H1 (cell line): ENCODE measurements at regions not wholly inside any gene's neighbourhood (a gene's known extent, or its start where the extent isn't known, plus 50 kb on each side); places are given as distances from the start of the nearest gene placed in this dataset.

Source experiments
- CTCF ChIA-PET: fragments of 300-600 bp; sonication (Branson Sonifier 250); formaldehyde crosslinking; loops from one replicate; lab custom pipeline; 2021; ENCODE audit not compliant: partially characterized antibody; lab: Charles Lee
- POLR2A ChIA-PET: fragments of 300-600 bp; sonication (Branson Sonifier 250); formaldehyde crosslinking; loops from one replicate; lab custom pipeline; 2021; ENCODE audit warnings: inconsistent platforms; ENCODE audit not compliant: partially characterized antibody; lab: Charles Lee
- DNase-seq, 2 experiments: peaks; one replicate each; pipeline versions ENCODE4 v3.0.0 to v3.0.0-alpha.2; 2010 to 2022; ENCODE audit warnings: low spot score in 2 of 2, low read depth in 1 of 2, mixed read lengths in 1 of 2
- FAIRE-seq: peaks from 2 replicates; lab custom pipeline; 2011; peaks lifted over from hg19 to GRCh38; lab: Jason Lieb, UNC
- H2AFZ ChIP-seq: 2 replicates; pipeline ENCODE4 v1.8.1; 2012; ENCODE audit warnings: low read length, inconsistent platforms
- H2AK5ac ChIP-seq: 2 replicates; pipeline ENCODE4 v1.6.1; 2013; ENCODE audit warnings: low read depth, low read length
- H2BK120ac ChIP-seq: replicated peaks from 2 replicates; pipeline ENCODE3; 2013; ENCODE audit warnings: low read depth, low read length, inconsistent platforms
- H2BK12ac ChIP-seq: 2 replicates; pipeline ENCODE4 v1.6.1; 2013; ENCODE audit warnings: low read depth, low read length
- H2BK15ac ChIP-seq: 2 replicates; pipeline ENCODE4 v1.6.1; 2013; ENCODE audit warnings: low read length
- H2BK20ac ChIP-seq: 2 replicates; pipeline ENCODE4 v1.6.1; 2013; ENCODE audit warnings: low read length
- H2BK5ac ChIP-seq: 2 replicates; pipeline ENCODE4 v1.6.1; 2013; ENCODE audit warnings: low read depth, low read length
- H3K14ac ChIP-seq: 2 replicates; pipeline ENCODE4 v1.6.1; 2013; ENCODE audit warnings: inconsistent platforms; ENCODE audit not compliant: insufficient read length
- H3K18ac ChIP-seq: 2 replicates; pipeline ENCODE4 v1.6.1; 2013; ENCODE audit warnings: low read length; ENCODE audit errors: extremely low read depth
- H3K23ac ChIP-seq: 2 replicates; pipeline ENCODE4 v1.6.1; 2013; ENCODE audit warnings: inconsistent platforms; ENCODE audit not compliant: insufficient read length
- H3K23me2 ChIP-seq: 2 replicates; pipeline ENCODE4 v1.6.1; 2013; ENCODE audit warnings: low read depth, low read length
- H3K27ac ChIP-seq: 2 replicates; pipeline ENCODE4 v1.6.1; 2011; ENCODE audit warnings: low read depth, low read length, inconsistent platforms
- H3K27me3 ChIP-seq, 4 experiments: replicated peaks in 1 of 4; 1 replicate in 1 of 4; 2 replicates in 3 of 4; pipeline versions ENCODE4 v1.6.1 to v1.8.1; 2011 to 2013; ENCODE audit warnings: low read length in 3 of 4, mild to moderate bottlenecking in 3 of 4, inconsistent platforms in 2 of 4, mixed read lengths in 2 of 4, moderate library complexity in 1 of 4; ENCODE audit not compliant: control insufficient read depth in 3 of 4, insufficient read depth in 3 of 4; ENCODE audit errors: extremely low read depth in 1 of 4
- H3K36me3 ChIP-seq, 4 experiments: 2 replicates each; pipeline versions ENCODE4 v1.6.1 to v1.8.1; 2011 to 2013; ENCODE audit warnings: mild to moderate bottlenecking in 4 of 4, low read length in 3 of 4, moderate library complexity in 2 of 4, control low read depth in 1 of 4, inconsistent platforms in 1 of 4; ENCODE audit not compliant: insufficient read depth in 4 of 4, control insufficient read depth in 2 of 4
- H3K4ac ChIP-seq: replicated peaks from 2 replicates; pipeline ENCODE3; 2013; ENCODE audit warnings: low read length, low read depth, mixed read lengths, inconsistent platforms; ENCODE audit not compliant: insufficient read length
- H3K4me1 ChIP-seq, 4 experiments: replicated peaks in 1 of 4; 1 replicate in 1 of 4; 2 replicates in 3 of 4; pipeline versions ENCODE4 v1.6.1 to v1.8.1; 2011 to 2013; ENCODE audit warnings: low read length in 3 of 4, inconsistent platforms in 2 of 4, mixed read lengths in 1 of 4; ENCODE audit not compliant: insufficient read depth in 4 of 4, control insufficient read depth in 3 of 4
- H3K4me2 ChIP-seq, 2 experiments: 2 replicates each; pipeline versions ENCODE4 v1.6.1 to v1.8.1; 2011 to 2013; ENCODE audit warnings: low read depth in 2 of 2, low read length in 2 of 2, control low read depth in 1 of 2, inconsistent platforms in 1 of 2, mild to moderate bottlenecking in 1 of 2; ENCODE audit not compliant: insufficient read depth in 1 of 2
- H3K4me3 ChIP-seq, 4 experiments: fragments of 200-600, 300-600 bp in 1 of 4; sonication (generic), shearing (Covaris generic), sonication (Bioruptor Twin) in 1 of 4; 2 replicates each; pipeline versions ENCODE4 v1.5.1 to v1.8.1; 2011 to 2016; ENCODE audit warnings: low read length in 4 of 4, low read depth in 3 of 4, control low read depth in 2 of 4, inconsistent platforms in 2 of 4, mild to moderate bottlenecking in 2 of 4, mixed read lengths in 1 of 4, moderate library complexity in 1 of 4; ENCODE audit not compliant: insufficient read depth in 2 of 4; ENCODE audit errors: extremely low read depth in 1 of 4
- H3K56ac ChIP-seq: replicated peaks from 2 replicates; pipeline ENCODE3; 2013; ENCODE audit warnings: low read depth, mild to moderate bottlenecking, mixed read lengths, low read length, inconsistent platforms; ENCODE audit not compliant: insufficient read length
- H3K79me1 ChIP-seq: 2 replicates; pipeline ENCODE4 v1.6.1; 2013; ENCODE audit warnings: low read depth, low read length, control low read depth
- H3K79me2 ChIP-seq, 2 experiments: 2 replicates each; pipeline versions ENCODE4 v1.6.1 to v1.8.1; 2012 to 2013; ENCODE audit warnings: low read length in 2 of 2, mild to moderate bottlenecking in 2 of 2, inconsistent platforms in 1 of 2; ENCODE audit not compliant: insufficient read depth in 2 of 2, control insufficient read depth in 1 of 2
- H3K9ac ChIP-seq, 4 experiments: replicated peaks in 1 of 4; 1 replicate in 1 of 4; 2 replicates in 3 of 4; pipeline versions ENCODE4 v1.6.1 to v1.8.1; 2011 to 2013; ENCODE audit warnings: low read depth in 3 of 4, low read length in 3 of 4, control low read depth in 2 of 4, mild to moderate bottlenecking in 2 of 4, moderate library complexity in 2 of 4, inconsistent platforms in 1 of 4; ENCODE audit errors: extremely low read depth in 1 of 4
- H3K9me3 ChIP-seq, 2 experiments: 2 replicates each; pipeline versions ENCODE4 v1.6.1 to v1.8.1; 2012 to 2013; ENCODE audit warnings: mild to moderate bottlenecking in 2 of 2, moderate library complexity in 2 of 2, control low read depth in 1 of 2, inconsistent platforms in 1 of 2, low read depth in 1 of 2, low read length in 1 of 2, mixed read lengths in 1 of 2; ENCODE audit not compliant: insufficient read depth in 2 of 2
- H4K20me1 ChIP-seq, 2 experiments: replicated peaks in 1 of 2; 2 replicates each; pipeline versions ENCODE3 to v1.8.1; 2011 to 2013; ENCODE audit warnings: inconsistent platforms in 2 of 2, low read length in 2 of 2, mild to moderate bottlenecking in 1 of 2; ENCODE audit not compliant: insufficient read depth in 2 of 2, control insufficient read depth in 1 of 2
- H4K5ac ChIP-seq: 2 replicates; pipeline ENCODE4 v1.6.1; 2013; ENCODE audit warnings: low read length, low read depth, mixed read lengths, inconsistent platforms; ENCODE audit not compliant: insufficient read length
- H4K8ac ChIP-seq: 2 replicates; pipeline ENCODE4 v1.8.0; 2013; ENCODE audit warnings: mild to moderate bottlenecking, moderate library complexity, low read length, inconsistent platforms; ENCODE audit not compliant: insufficient read depth; ENCODE audit errors: extremely low read depth
- H4K91ac ChIP-seq: replicated peaks from 2 replicates; pipeline ENCODE3; 2013; ENCODE audit warnings: low read length, mixed read lengths, inconsistent platforms; ENCODE audit not compliant: insufficient read length
- JUN ChIP-seq: IDR thresholded peaks from 2 replicates; pipeline ENCODE4 v1.6.1; 2011; ENCODE audit warnings: low read depth, mild to moderate bottlenecking, improper control_type of control experiment, low read length
- KDM4A ChIP-seq: IDR thresholded peaks from one replicate; pipeline ENCODE4 v1.7.1; 2012; ENCODE audit warnings: low read depth, mild to moderate bottlenecking, moderate library complexity, low read length, inconsistent platforms; ENCODE audit not compliant: severe bottlenecking
- RFX5 ChIP-seq: IDR thresholded peaks from 2 replicates; pipeline ENCODE4 v1.6.1; 2011; ENCODE audit warnings: low read depth, low read length, improper control_type of control experiment, borderline replicate concordance
- SIRT6 ChIP-seq: IDR thresholded peaks from one replicate; pipeline ENCODE4 v1.7.1; 2012; ENCODE audit warnings: low read length, inconsistent platforms
- SP4 ChIP-seq: IDR thresholded peaks from 2 replicates; pipeline ENCODE4 v1.6.1; 2012; ENCODE audit warnings: low read length, inconsistent platforms
- TEAD4 ChIP-seq: IDR thresholded peaks from 2 replicates; pipeline ENCODE4 v1.6.1; 2012; ENCODE audit warnings: low read depth, low read length, inconsistent platforms, mixed read lengths
- WGBS, 2 experiments: shearing (Covaris generic) in 1 of 2; methylation state at CpG; one replicate each; pipeline versions ENCODE4 v1.1.6 to v1.1.7; 2013 to 2015; ENCODE audit warnings: low lambda C conversion rate in 2 of 2, mixed read lengths in 2 of 2, inconsistent platforms in 1 of 2, low coverage in 1 of 2, missing lambda C conversion rate in 1 of 2; ENCODE audit not compliant: insufficient replicate concordance in 2 of 2, insufficient coverage in 1 of 2, insufficient read length in 1 of 2; ENCODE audit errors: extremely low coverage in 1 of 2, missing lambda C conversion rate in 1 of 2; 5-methylcytosine and 5-hydroxymethylcytosine counted together
- TF ChIP-seq, protein P1 (sequence below): IDR thresholded peaks from 2 replicates; pipeline ENCODE4 v1.6.1; 2012; ENCODE audit warnings: inconsistent platforms

DNA sequence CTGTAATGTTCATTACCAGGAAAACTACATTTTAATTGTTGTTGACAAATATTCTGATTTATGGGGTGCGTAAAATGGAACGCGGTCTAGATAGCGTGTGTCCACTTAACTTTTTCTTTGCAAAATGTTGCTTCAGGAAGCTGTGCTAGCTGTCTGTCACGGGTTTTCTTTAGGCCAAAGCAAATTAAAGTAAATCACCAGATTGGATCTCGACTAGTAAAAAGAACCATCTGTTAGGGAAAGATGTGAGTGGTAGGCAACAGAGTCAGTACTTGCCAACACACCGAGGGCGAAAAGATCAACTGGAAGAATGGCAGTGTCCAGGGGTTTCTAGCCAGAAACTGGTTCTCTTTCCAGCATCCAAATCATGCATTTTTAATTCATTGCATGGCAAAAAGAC, 404.9 kb upstream of the TMPO start:
- no peak for TF ChIP-seq KDM4A
- TF ChIP-seq, protein P1, sequence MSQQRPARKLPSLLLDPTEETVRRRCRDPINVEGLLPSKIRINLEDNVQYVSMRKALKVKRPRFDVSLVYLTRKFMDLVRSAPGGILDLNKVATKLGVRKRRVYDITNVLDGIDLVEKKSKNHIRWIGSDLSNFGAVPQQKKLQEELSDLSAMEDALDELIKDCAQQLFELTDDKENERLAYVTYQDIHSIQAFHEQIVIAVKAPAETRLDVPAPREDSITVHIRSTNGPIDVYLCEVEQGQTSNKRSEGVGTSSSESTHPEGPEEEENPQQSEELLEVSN, result no peak
- TF ChIP-seq TEAD4, result no peak
- TF ChIP-seq JUN, result no peak
- no peak for TF ChIP-seq RFX5
- no peak for TF ChIP-seq SP4
- TF ChIP-seq SIRT6, result no peak
- Histone ChIP-seq H3K36me3 (no peaks in the 10 kb centered on the region), H3K4me1 (peaks cover 0 to 5% (median 0%) of the 10 kb centered on the region in 4 experiments; a peak in 1 of 7 replicates), H3K79me1 (no peaks in the 10 kb centered on the region), H3K4me3 (no peak overlapping the region), H3K4me2 (no peak overlapping the region), H2BK20ac (peak overlapping the region; percentile 49; the same call in 1 of the 2 replicates), H2AFZ (no peak overlapping the region), H2BK120ac (no peak overlapping the region), H2BK12ac (peak overlapping the region; percentile 71; the same call in 1 of the 2 replicates), H2BK15ac (no peak overlapping the region), H3K23me2 (no peaks in the 10 kb centered on the region), H3K23ac (no peak overlapping the region), H2BK5ac (no peak overlapping the region; the same call in 1 of the 2 replicates), H3K56ac (no peak overlapping the region), H2AK5ac (no peak overlapping the region), H3K14ac (no peak overlapping the region), H3K9ac (no peak overlapping the region), H4K5ac (no peak overlapping the region), H4K8ac (no peak overlapping the region), H3K79me2 (no peaks in the 10 kb centered on the region), H3K18ac (no peak overlapping the region), H3K27me3 (no peaks in the 10 kb centered on the region), H4K91ac (no peak overlapping the region), H3K9me3 (no peaks in the 10 kb centered on the region), H3K27ac (no peak overlapping the region), H4K20me1 (no peaks in the 10 kb centered on the region), H3K4ac (no peak overlapping the region)
- ChIA-PET CTCF (interaction anchor here (0.6 kb wide), 1 partner anchor 30 kb away, joined by 3 read pairs; no protein-coding TSS in a partner anchor), POLR2A (no interaction called here)
- FAIRE-seq (no peak), DNase-seq (no peak)
- WGBS, 2 experiments, result 96% methylated on average over 8 of the region's 8 CpGs; no CpG with 5 or more reads in 1 of the 2 experiments
